ENCODE measurements at regions not wholly inside any gene's neighbourhood (a gene's known extent, or its start where the extent isn't known, plus 50 kb on each side); places are given as distances from the start of the nearest gene placed in this dataset.
"Not testable (repeated sequence)": the region's sequence is repeated elsewhere in the genome, so short reads cannot be mapped to it uniquely, and the experiment has no call there.

GRCh38 chr7:155939350-155939749 is 127.1 kb upstream of the SHH start:
- no peak for DNase-seq
- in situ Hi-C loops (cut with HindIII; ENCODE audit: low pct_ligation_motif_present, low pct_unique_long_range_greater_than_20kb, low sequenced_read_pairs): no loop called here

DNA sequence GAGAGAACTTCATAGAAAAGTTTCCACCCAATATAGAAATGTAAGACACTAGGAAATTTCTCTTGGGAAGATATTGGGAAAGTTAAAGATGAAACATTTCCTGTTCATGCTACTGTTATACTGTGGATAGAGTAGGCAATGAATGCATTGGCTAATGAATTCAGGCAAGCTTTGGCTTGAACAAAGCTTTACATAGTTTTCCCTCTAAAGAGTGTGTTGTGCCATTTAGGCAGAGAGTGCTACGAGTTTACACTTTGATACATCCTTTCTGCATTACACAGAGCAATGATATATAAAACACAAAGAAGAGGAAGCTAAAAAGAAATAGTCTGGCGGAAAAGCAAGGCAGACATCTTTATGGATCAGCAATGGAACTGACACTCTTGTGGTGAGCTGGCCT is 125.9 kb upstream of the SHH start:
- no peak for DNase-seq
- in situ Hi-C loops (cut with HindIII; ENCODE audit: low pct_ligation_motif_present, low pct_unique_long_range_greater_than_20kb, low sequenced_read_pairs): no loop called here

- no peak for DNase-seq
These were observed 123.5 kb upstream of the SHH start for GRCh38 chr7:155935726-155936125.

GRCh38 chr7:155935005-155935557 is 122.8 kb upstream of the SHH start:
- DNase-seq: no peak
- in situ Hi-C loops (cut with HindIII; ENCODE audit: low pct_ligation_motif_present, low pct_unique_long_range_greater_than_20kb, low sequenced_read_pairs): no loop called here

More at GRCh38 chr7:155935726-155936125, 123.5 kb upstream of the SHH start:
- in situ Hi-C loops (cut with HindIII; ENCODE audit: low pct_ligation_motif_present, low pct_unique_long_range_greater_than_20kb, low sequenced_read_pairs): no loop called here

DNA sequence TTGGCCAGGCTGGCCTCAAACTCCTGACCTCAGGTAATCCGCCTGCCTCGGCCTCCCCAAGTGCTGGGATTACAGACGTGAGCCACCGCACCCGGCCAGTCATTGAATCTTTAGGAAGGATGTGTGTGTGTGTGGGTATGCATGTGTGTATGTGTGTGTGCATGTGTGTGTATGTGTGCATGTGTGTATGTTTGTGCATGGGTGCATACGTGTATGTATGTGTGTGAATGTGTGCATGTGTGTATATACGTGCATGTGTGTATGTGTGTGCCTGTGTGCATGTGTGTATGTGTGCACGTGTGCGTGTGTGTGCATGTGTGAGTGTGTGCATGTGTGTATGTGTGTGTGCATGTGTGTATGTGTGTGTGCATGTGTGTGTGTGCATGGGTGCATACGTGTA is 120.1 kb upstream of the SHH start:
- in situ Hi-C loops (cut with HindIII; ENCODE audit: low pct_ligation_motif_present, low pct_unique_long_range_greater_than_20kb, low sequenced_read_pairs); DNase-seq: not testable (repeated sequence)

- DNase-seq: no peak
- in situ Hi-C loops (cut with HindIII; ENCODE audit: low pct_ligation_motif_present, low pct_unique_long_range_greater_than_20kb, low sequenced_read_pairs): no loop called here
These were observed 119.3 kb upstream of the SHH start for GRCh38 chr7:155931396-155932085.

DNA sequence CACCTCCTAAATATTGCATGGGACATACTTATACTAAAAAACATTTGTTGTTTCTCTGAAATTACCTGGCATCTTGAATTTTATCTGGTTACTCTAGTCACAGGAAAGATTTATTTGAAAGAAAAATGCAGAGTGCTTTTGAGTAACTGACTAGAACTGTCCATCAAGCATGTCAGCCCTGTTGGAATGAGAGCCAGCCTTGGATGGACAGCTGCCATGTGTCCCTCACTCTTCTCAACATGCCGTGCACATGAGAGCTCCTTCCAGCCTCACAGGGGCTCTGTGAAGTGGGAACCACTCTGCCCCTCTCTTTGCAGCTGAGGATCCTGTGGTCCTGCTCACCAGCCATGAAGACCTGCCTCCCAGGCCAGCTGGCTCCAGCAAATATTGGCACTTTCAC is 118.3 kb upstream of the SHH start:
- in situ Hi-C loops (cut with HindIII; ENCODE audit: low pct_ligation_motif_present, low pct_unique_long_range_greater_than_20kb, low sequenced_read_pairs): no loop called here
- DNase-seq: no peak

DNA sequence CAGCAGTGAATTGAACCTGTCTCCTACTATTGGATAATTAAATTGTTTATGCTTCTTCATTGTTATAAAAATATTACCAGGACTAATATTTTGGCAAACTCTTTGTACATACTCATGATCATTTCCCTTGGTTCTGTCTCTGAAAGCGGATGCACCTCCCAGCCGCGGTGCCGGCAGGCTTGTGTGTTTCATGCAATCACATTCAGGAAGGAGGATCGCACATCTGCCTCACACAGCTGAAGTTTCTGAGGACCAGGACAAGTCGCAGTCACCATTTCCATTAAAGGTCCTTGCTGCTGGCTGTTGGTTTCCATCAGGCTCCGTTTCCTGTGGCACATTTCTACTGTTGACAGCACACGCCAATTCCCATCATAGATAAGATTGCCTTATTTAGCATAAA is 117.8 kb upstream of the SHH start:
- no peak for DNase-seq
- in situ Hi-C loops (cut with HindIII; ENCODE audit: low pct_ligation_motif_present, low pct_unique_long_range_greater_than_20kb, low sequenced_read_pairs): no loop called here

- in situ Hi-C loops (cut with HindIII; ENCODE audit: low pct_ligation_motif_present, low pct_unique_long_range_greater_than_20kb, low sequenced_read_pairs): no loop called here
- DNase-seq: no peak
These were observed 116.3 kb upstream of the SHH start for GRCh38 chr7:155928583-155928982.

DNA sequence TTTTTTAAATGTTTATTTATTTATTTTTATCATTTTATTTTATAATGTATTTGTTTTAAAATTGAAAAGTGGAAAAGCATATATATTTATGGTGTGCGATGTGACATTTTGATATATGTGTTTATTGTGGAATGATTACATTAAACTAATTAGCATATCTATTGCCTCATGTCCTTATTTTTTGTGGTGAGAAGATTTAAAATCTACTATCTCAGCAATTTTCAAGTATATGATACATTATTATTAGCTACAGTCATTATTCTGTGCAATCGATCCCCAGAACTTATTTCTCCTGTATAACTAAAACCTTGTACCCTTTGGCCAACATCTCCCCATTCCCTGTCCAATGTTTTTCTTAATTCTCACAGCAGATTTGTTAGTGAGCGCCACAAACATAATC is 115.6 kb upstream of the SHH start:
- DNase-seq: no peak
- in situ Hi-C loops (cut with HindIII; ENCODE audit: low pct_ligation_motif_present, low pct_unique_long_range_greater_than_20kb, low sequenced_read_pairs): no loop called here

GRCh38 chr7:155925682-155926081 is 113.4 kb upstream of the SHH start:
- in situ Hi-C loops (cut with HindIII; ENCODE audit: low pct_ligation_motif_present, low pct_unique_long_range_greater_than_20kb, low sequenced_read_pairs): no loop called here
- DNase-seq: no peak

GRCh38 chr7:155922067-155922816 is 110.0 kb upstream of the SHH start:
- no peak for DNase-seq
- in situ Hi-C loops (cut with HindIII; ENCODE audit: low pct_ligation_motif_present, low pct_unique_long_range_greater_than_20kb, low sequenced_read_pairs): no loop called here

DNA sequence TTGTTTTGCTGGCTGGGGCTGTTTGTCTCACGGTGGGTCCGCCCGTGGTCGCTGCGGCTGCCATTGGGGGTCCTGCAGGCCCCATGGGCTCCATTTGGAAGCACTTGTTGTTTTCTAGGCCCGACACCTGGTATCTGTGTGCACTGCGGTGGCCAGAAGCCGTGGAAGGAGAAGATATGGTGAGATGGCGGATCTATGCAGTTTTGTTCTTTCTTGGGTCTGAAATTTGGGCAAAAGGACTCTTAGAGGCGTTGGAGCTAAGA is 109.5 kb upstream of the SHH start:
- in situ Hi-C loops (cut with HindIII; ENCODE audit: low pct_ligation_motif_present, low pct_unique_long_range_greater_than_20kb, low sequenced_read_pairs): no loop called here
- DNase-seq: no peak

GRCh38 chr7:155921086-155921803 is 109.0 kb upstream of the SHH start:
- no peak for DNase-seq
- in situ Hi-C loops (cut with HindIII; ENCODE audit: low pct_ligation_motif_present, low pct_unique_long_range_greater_than_20kb, low sequenced_read_pairs): no loop called here

- in situ Hi-C loops (cut with HindIII; ENCODE audit: low pct_ligation_motif_present, low pct_unique_long_range_greater_than_20kb, low sequenced_read_pairs): no loop called here
- no peak for DNase-seq
These were observed 107.8 kb upstream of the SHH start for GRCh38 chr7:155920068-155920461.

GRCh38 chr7:155919391-155920067 is 107.3 kb upstream of the SHH start:
- no peak for DNase-seq
- in situ Hi-C loops (cut with HindIII; ENCODE audit: low pct_ligation_motif_present, low pct_unique_long_range_greater_than_20kb, low sequenced_read_pairs): no loop called here

GRCh38 chr7:155918720-155919390 is 106.6 kb upstream of the SHH start:
- peak; percentile 90 for DNase-seq
- in situ Hi-C loops (cut with HindIII; ENCODE audit: low pct_ligation_motif_present, low pct_unique_long_range_greater_than_20kb, low sequenced_read_pairs): no loop called here

DNA sequence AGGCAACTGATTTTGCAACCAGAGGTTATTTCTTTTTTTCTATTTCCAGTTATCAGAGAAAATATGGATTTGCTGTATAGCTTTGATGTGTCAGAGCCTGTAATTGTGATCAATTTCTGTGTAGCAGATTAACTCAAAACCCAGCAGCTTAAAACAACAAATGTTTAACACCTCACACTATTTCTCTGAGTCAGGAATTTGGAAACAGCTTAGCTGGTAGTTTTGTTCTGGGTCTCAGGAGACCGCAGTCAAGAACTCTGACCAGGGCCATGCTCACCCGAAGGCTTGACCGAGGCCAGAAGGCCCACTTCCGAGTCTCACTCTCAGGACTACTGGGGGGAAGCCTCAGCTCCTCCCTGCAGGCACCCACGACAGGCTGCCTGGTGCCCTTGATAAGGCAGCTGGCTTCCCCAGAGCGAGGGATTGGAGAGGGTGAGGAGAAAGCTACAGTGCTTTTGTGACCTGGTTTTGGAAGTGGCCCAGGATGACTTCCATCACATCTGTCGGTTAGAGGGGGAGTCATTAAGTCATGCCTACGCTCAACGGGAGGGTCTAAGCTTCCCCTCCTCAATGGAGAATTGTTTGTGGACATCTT is 105.7 kb upstream of the SHH start:
- in situ Hi-C loops (cut with HindIII; ENCODE audit: low pct_ligation_motif_present, low pct_unique_long_range_greater_than_20kb, low sequenced_read_pairs): no loop called here
- DNase-seq: no peak

Measured in ACHN (cell line).